Upper lobe of right lung (tissue), 1 donor: ENCODE measurements at regions not wholly inside any gene's neighbourhood (a gene's known extent, or its start where the extent isn't known, plus 50 kb on each side); places are given as distances from the start of the nearest gene placed in this dataset.

Experiments used
- ATAC-seq: fragments of 200-7000 bp; cut with Tn5 transposase; one replicate; pipeline ENCODE4 v1.9.1; 2020; ENCODE audit warnings: mild to moderate bottlenecking, moderate library complexity
- DNase-seq: peaks from one replicate; pipeline ENCODE4 v3.0.0-alpha.2; 2020
- H3K27ac ChIP-seq: fragments of 200-600 bp; one replicate; pipeline ENCODE4 v1.8.0; 2022
- H3K27me3 ChIP-seq: fragments of 200-600 bp; one replicate; pipeline ENCODE4 v1.8.0; 2022; ENCODE audit warnings: mild to moderate bottlenecking
- H3K36me3 ChIP-seq: fragments of 200-600 bp; one replicate; pipeline ENCODE4 v1.8.0; 2022
- H3K4me1 ChIP-seq: fragments of 200-600 bp; one replicate; pipeline ENCODE4 v1.8.0; 2022
- H3K4me3 ChIP-seq: fragments of 200-600 bp; one replicate; pipeline ENCODE4 v1.8.0; 2022; ENCODE audit warnings: mild to moderate bottlenecking
- H3K9me3 ChIP-seq: fragments of 200-600 bp; one replicate; pipeline ENCODE4 v1.8.0; 2022
- CTCF ChIP-seq: fragments of 200-600 bp; IDR thresholded peaks from one replicate; pipeline ENCODE4 v1.8.0; 2022; ENCODE audit warnings: antibody characterized with exemption
- intact Hi-C: fragments of 100-400 bp; cut with DNase I; formaldehyde crosslinking; loops from one replicate; pipeline ENCODE4 v1.11.0; 2022
- donor health status: DM: no; HTN: yes; CAD: no; lungs with severe emphysema.

GRCh38 chr4:27245216-27245615, 384.6 kb downstream of the STIM2 start:
- no peak for TF ChIP-seq CTCF
- ATAC-seq (no peak), DNase-seq (no peak)
- no peaks in the 10 kb centered on the region for H3K36me3 ChIP-seq
- no peaks in the 10 kb centered on the region for H3K4me1 ChIP-seq
- intact Hi-C loops: no loop called here
- no peaks in the 10 kb centered on the region for H3K27me3 ChIP-seq
- no peaks in the 10 kb centered on the region for H3K9me3 ChIP-seq
- no peak overlapping the region for H3K27ac ChIP-seq
- H3K4me3 ChIP-seq: no peak overlapping the region

GRCh38 chr4:27248829-27249228, 388.2 kb downstream of the STIM2 start:
- intact Hi-C loops: no loop called here
- no peaks in the 10 kb centered on the region for H3K36me3 ChIP-seq
- no peak for TF ChIP-seq CTCF
- H3K4me1 ChIP-seq: no peaks in the 10 kb centered on the region
- no peaks in the 10 kb centered on the region for H3K9me3 ChIP-seq
- ATAC-seq (no peak), DNase-seq (no peak)
- no peak overlapping the region for H3K27ac ChIP-seq
- no peak overlapping the region for H3K4me3 ChIP-seq
- no peaks in the 10 kb centered on the region for H3K27me3 ChIP-seq

GRCh38 chr4:27251771-27252170, 391.1 kb downstream of the STIM2 start:
- Histone ChIP-seq H3K9me3 (no peaks in the 10 kb centered on the region), H3K4me1 (no peaks in the 10 kb centered on the region), H3K27ac (no peak overlapping the region), H3K27me3 (no peaks in the 10 kb centered on the region), H3K36me3 (no peaks in the 10 kb centered on the region), H3K4me3 (no peak overlapping the region)
- no peak for DNase-seq
- no peak for TF ChIP-seq CTCF
- ATAC-seq: no peak
- intact Hi-C loops: no loop called here

- no peak overlapping the region for H3K27ac ChIP-seq
- no peaks in the 10 kb centered on the region for H3K27me3 ChIP-seq
- DNase-seq: no peak
- no peak for ATAC-seq
- no peaks in the 10 kb centered on the region for H3K4me1 ChIP-seq
- no peaks in the 10 kb centered on the region for H3K9me3 ChIP-seq
- no peaks in the 10 kb centered on the region for H3K36me3 ChIP-seq
- intact Hi-C loops: no loop called here
- H3K4me3 ChIP-seq: no peak overlapping the region
- TF ChIP-seq CTCF: no peak
Measured at GRCh38 chr4:27267339-27267969, 406.8 kb downstream of the STIM2 start.

- TF ChIP-seq CTCF: no peak
- ATAC-seq (no peak), DNase-seq (no peak)
- no peaks in the 10 kb centered on the region for H3K36me3 ChIP-seq
- H3K27me3 ChIP-seq: no peaks in the 10 kb centered on the region
- H3K27ac ChIP-seq: no peak overlapping the region
- no peak overlapping the region for H3K4me3 ChIP-seq
- no peaks in the 10 kb centered on the region for H3K9me3 ChIP-seq
- intact Hi-C loops: no loop called here
- H3K4me1 ChIP-seq: no peaks in the 10 kb centered on the region
Measured at GRCh38 chr4:27267970-27268355, 407.3 kb downstream of the STIM2 start.

- H3K4me1 ChIP-seq: no peaks in the 10 kb centered on the region
- H3K9me3 ChIP-seq: no peaks in the 10 kb centered on the region
- intact Hi-C loops: no loop called here
- no peaks in the 10 kb centered on the region for H3K27me3 ChIP-seq
- H3K36me3 ChIP-seq: no peaks in the 10 kb centered on the region
- no peak overlapping the region for H3K4me3 ChIP-seq
- TF ChIP-seq CTCF: no peak
- ATAC-seq: no peak
- no peak for DNase-seq
- no peak overlapping the region for H3K27ac ChIP-seq
Measured at GRCh38 chr4:27270435-27270834, 409.8 kb downstream of the STIM2 start.
